GM18861 (cell line): ENCODE measurements at regions not wholly inside any gene's neighbourhood (a gene's known extent, or its start where the extent isn't known, plus 50 kb on each side); places are given as distances from the start of the nearest gene placed in this dataset.
"Not testable (repeated sequence)": the region's sequence is repeated elsewhere in the genome, so short reads cannot be mapped to it uniquely, and the experiment has no call there.

Source experiments
- ATAC-seq: cut with Tn5 transposase; IDR thresholded peaks from one replicate; pipeline ENCODE4 v1.9.1; 2021; ENCODE audit not compliant: unreplicated experiment

DNA sequence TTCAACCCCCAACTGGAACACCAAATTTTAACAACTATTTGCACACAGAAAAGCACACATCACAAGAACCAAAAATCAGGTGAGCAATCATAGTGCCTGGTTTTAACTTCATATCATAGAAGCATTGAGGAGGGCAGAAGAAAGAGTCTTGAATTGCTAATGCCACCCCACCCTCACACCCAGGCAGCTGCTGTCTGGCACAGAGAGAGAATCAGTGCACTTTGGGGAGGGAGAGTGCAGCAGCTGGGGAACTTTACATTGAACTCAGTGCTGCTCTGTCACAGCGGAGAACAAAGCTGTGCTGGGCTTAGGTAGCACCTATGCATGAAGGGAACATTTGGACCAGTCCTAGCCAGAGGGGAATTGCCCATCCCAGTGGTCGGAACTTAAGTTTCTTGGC lies 76.0 kb upstream of the KBTBD8 start:
- ATAC-seq: no peak

DNA sequence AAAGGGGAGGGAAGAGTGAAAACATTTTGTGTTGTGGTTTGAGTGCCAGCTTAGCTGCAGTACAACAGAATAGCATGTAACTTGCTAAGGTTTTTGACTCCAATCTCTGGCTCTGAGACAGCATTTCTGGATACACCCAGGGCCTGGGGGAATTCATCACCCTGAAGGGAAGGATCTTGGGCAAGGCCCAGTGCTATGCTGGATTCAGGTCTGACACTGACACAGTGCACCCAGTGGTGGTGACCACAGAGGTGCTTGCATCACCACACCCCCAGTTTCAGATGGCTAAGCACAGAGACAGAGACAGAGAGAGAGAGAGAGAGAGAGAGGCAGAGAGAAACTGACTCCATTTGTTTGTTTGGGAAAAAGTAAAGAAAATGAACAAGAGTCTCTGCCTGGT lies 74.1 kb upstream of the KBTBD8 start:
- ATAC-seq: no peak

DNA sequence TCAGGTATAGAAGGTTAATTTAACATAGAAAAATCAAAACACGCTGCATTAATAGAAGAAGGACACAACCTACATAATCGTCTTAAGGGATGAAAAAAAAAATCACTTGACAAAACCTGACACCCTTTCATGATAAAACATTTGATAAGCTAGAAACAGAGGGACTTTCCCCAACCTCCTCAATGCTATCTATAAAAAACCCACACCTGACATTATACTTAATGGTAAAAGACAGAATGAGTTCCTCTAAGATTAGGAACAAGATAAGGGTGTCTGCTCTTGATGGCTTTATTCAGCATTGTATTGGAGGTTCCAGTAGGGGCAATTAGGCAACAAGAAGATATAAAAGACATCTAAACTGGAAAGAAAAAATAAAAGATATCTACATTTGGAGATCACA lies 69.9 kb upstream of the KBTBD8 start:
- ATAC-seq: no peak

DNA sequence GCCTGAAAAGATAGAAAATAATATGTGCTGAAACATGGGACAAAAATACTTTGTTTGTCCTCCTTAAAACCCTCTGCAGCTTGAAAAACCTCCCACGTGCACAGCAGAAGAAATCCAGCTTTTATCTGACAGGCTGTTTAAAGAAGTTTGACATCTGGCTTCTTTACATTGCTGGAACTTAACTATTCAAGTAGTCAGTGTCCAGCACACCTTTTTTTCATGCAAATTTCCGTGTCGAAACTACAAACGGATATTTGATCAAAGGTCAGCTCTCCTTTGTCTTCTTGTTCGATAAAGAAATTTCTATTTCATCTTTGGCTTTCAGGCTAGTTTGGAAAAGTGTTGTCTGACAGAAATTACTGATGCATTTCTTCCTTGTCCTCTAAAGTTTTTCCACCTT lies 66.8 kb upstream of the KBTBD8 start:
- no peak for ATAC-seq

DNA sequence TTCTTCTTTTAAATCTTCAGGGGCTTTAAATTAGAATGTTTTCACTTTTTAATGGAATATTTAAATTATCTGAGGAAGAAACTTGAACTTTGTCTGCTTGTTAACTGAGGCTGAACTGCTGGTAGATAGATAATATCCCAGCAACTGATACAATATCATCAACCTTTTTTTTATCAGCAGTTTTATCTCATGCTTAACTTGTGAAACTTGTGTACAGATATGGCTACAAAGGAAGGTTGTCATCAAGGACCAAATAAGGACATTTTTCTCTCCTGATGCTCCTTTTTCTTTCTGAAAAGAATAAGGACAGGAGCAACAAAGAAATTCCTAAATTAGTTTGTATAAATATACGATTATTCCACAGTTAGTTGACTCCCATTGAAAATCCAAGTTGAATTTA lies 66.4 kb upstream of the KBTBD8 start:
- ATAC-seq: no peak

DNA sequence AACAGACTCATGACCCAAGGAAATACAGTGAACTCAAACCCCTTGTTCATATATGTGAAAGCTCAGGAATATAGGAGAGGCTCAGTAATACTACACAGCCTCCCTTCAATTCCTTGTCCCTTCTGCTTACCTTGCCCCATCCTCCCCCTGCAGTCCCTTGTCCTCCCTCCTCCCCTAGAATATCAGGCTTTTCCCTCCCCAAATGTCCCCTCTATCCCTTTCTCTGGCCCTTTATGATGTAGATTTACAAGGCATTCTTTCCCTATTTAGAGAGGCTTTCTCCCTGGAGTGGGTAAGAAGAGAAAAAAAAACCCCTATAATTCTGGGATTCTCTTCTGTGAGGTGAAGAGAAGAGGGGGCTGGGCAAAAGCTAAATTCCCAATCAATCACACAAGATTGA lies 64.9 kb upstream of the KBTBD8 start:
- no peak for ATAC-seq

DNA sequence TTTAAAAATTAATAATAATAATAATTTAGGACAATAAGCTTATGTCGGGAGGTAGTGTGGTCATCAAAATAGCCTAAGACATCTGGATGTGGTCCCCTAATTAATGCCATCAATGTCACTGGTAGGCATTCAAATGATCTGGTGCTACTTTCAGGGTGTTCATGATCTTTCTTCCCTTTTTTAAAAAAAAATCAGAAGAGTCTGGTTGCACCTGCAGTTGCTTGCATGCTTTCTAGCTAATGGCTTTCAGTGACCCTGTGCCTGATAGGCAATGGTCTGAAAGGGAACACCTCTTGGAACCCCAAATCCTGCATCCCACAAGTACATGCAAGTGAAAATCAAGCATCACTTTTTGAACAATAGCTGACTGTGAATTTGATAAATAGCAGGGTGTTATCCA lies 64.1 kb upstream of the KBTBD8 start:
- ATAC-seq: no peak

DNA sequence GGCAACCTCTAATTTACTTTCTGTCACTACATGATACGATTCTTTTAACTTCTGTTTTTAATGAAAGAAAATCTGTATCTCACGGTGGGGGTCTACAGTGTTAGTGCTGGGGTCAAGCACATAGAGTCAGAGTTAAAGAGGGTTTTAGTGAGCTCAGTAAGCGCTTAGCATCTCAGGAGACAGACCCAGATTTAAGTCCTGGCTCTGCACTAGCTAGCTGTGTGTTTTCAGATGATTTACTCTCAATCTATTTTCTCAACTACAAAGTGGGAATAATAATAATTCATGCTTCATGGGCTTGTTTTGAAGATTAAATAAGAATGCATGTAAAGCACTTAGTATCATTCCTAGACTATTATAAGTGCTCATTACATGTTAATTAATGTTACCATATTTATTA lies 63.4 kb upstream of the KBTBD8 start:
- ATAC-seq: no peak

DNA sequence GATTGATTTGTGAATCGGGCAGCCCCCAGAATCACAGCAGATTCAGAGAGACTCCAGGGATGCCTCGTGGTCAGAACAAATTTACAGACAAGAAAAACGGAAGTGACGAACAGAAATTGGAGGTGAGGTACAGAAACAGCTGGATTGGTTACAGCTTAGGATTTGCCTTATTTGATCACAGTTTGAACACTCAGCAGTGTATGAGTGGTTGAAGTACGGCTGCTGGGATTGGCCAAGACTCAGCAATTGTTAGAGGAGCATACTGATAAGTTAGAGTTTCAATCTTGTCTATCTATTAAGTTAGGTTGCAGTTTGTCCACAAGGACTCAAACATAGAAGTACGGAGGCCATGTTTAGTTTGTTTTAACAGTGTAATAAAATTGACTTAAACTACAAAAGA lies 61.1 kb upstream of the KBTBD8 start:
- ATAC-seq: not testable (repeated sequence)

DNA sequence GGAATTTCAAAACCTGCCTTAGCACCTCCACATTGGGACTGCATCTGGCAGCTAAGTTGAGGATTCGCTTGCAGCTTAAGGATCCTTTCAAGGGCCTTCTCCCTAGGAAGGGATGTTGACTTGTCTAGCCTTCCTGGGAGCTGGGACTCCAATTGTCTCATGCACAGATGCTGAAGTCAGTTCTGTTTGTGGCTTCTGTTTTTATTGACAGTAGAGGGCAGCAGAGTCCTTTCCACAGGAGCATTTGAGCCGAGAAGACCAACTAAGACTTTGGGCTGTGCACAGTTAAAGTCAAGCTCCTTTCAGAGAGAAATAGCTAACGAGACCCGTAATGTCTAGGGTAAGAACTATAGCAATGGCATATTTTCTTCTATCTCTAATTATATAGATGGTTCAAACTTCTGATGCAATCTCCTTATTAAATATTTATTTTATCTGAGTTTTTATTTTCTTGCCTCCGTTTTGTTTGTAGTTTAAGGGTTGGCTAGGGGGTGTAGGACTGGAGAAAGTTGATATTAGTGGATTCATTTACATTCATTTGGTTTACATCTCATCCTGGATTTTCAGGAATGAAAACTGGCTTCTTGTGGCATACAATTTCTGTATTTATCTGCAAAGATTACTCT lies 59.7 kb upstream of the KBTBD8 start:
- ATAC-seq: peak; percentile 82

DNA sequence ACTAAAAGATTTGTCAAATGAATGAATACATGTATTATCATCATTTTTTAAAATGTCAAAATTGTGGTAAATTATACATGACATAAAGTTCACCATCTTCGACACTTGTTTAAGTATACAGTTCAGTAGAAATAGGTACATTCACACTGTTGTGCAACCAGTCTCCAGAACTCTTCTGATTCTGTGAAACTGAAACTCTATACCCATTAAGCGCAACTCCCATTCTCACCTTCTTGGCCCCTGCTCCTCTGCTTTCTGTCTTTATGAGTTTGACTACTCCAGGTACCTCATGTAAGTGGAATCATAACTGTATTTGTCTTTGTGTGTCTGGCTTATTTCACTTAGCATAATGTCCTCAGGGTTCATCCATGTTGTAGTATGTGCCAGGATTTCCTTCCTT lies 50.1 kb upstream of the KBTBD8 start:
- no peak for ATAC-seq
